Liver (tissue), 3 donors: ENCODE measurements at regions not wholly inside any gene's neighbourhood (a gene's known extent, or its start where the extent isn't known, plus 50 kb on each side); places are given as distances from the start of the nearest gene placed in this dataset.

Experiments used
- ATF3 ChIP-seq: IDR thresholded peaks from 2 replicates; pipeline ENCODE4 v1.6.1; 2016; ENCODE audit warnings: antibody characterized with exemption
- CTCF ChIP-seq: fragments of 150-350 bp; IDR thresholded peaks from 2 replicates; pipeline ENCODE4 v1.5.1; 2017; ENCODE audit warnings: improper control_type of control experiment, low read depth, low read length; ENCODE audit not compliant: missing input control
- FOXA1 ChIP-seq: IDR thresholded peaks from 2 replicates; pipeline ENCODE4 v1.6.1; 2016; ENCODE audit warnings: antibody characterized with exemption
- GABPA ChIP-seq, 2 donors: IDR thresholded peaks in 1 of 2; conservative IDR thresholded peaks in 1 of 2; 2 replicates each; pipeline ENCODE4 v1.6.1; 2016; ENCODE audit warnings: antibody characterized with exemption in 2 of 2, mild to moderate bottlenecking in 1 of 2, moderate library complexity in 1 of 2
- MAX ChIP-seq: IDR thresholded peaks from 2 replicates; pipeline ENCODE4 v1.6.1; 2016; ENCODE audit warnings: antibody characterized with exemption
- RAD21 ChIP-seq, 2 donors: IDR thresholded peaks; 2 replicates each; pipeline ENCODE4 v1.6.1; 2016; ENCODE audit warnings: antibody characterized with exemption in 2 of 2, mild to moderate bottlenecking in 2 of 2
- REST ChIP-seq: IDR thresholded peaks from 2 replicates; pipeline ENCODE4 v1.6.1; 2016; ENCODE audit warnings: antibody characterized with exemption, mild to moderate bottlenecking
- YY1 ChIP-seq: IDR thresholded peaks from 2 replicates; pipeline ENCODE4 v1.6.1; 2016; ENCODE audit warnings: antibody characterized with exemption, mild to moderate bottlenecking
- ZBTB33 ChIP-seq: IDR thresholded peaks from 2 replicates; pipeline ENCODE4 v1.6.1; 2016; ENCODE audit warnings: antibody characterized with exemption
- donor health status: healthy.
- donor health status: healthy.

- TF ChIP-seq CTCF, result no peak
- no peak for TF ChIP-seq ZBTB33
- no peak for TF ChIP-seq MAX
- TF ChIP-seq REST, result no peak
- no peak for TF ChIP-seq GABPA (IDR thresholded peaks at IDR 0.05 in 1 of 2, conservative IDR thresholded peaks at IDR 0.05 in 1 of 2)
- TF ChIP-seq FOXA1, result no peak
- TF ChIP-seq RAD21 (IDR thresholded peaks at IDR 0.05), result no peak
- TF ChIP-seq YY1, result no peak
- no peak for TF ChIP-seq ATF3
Measured at GRCh38 chr5:68359699-68360098, 144.1 kb downstream of the PIK3R1 start.
